ENCODE measurements at regions not wholly inside any gene's neighbourhood (a gene's known extent, or its start where the extent isn't known, plus 50 kb on each side); places are given as distances from the start of the nearest gene placed in this dataset.
"Not testable (repeated sequence)": the region's sequence is repeated elsewhere in the genome, so short reads cannot be mapped to it uniquely, and the experiment has no call there.

- FAIRE-seq = no peak
Measured at GRCh38 chr2:187055463-187055862, 206.5 kb upstream of the ZSWIM2 start.

DNA sequence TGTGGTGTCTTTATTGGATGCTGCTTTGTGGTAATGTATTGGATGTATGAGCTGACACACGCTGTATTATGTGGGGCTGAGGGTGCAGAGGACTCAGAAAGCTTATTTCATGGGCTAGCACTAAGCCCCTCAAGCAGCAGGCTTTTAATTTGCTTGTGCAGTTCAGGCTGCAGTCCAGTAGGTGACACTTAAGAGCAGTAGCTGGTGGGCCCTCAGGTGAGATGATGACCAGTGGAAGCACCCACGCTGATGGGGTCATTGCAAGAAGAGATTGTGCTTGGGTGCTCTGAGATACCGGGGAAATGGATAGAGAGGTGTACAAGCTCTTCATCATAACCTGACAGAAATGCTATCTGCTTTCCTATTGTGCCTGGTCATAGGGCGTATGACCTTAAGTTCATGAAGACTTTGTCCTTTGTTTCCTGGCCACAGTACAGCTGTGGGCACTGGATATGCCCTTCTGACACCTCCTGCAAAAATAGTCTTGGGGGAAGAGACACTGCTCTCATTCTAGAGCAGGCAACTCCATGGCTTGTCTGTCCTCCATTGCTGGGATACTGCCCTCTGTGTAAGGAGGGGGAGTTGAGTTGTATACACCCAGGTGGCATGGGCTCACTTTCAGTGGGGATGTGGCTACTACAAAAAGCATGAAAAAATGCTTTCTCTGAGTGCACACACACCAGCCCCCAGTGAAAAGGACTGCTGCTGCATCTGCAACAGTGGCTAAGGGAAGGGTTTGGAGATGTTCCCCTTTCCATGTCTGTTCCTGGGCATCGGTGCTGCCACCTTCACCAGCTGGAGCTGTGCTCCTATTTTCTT is 205.7 kb upstream of the ZSWIM2 start:
- no peak for FAIRE-seq

DNA sequence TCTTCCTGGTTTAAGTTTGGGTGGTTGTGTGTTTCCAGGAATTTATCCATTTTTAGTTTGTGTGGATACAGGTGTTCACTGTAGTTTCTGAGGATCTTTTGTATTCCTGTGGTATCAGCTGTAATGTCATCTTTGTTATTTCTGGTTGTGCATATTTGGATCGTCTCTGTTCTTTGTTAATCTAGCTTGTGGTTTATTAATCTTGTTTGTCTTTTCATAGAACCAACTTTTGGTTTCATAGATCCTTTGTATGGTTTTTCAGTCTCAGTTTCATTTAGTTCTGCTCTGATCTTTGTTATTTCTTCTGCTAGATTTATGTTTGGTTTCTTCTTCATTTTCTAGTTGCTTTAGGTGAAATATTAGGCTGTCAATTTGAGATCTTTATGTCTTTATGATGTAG is 202.4 kb upstream of the ZSWIM2 start:
- no peak for FAIRE-seq

- FAIRE-seq = no peak
Measured at GRCh38 chr2:187050409-187050998, 201.5 kb upstream of the ZSWIM2 start.

GRCh38 chr2:187037310-187037709 is 188.3 kb upstream of the ZSWIM2 start:
- no peak for FAIRE-seq

- no peak for FAIRE-seq
Measured at GRCh38 chr2:187034434-187034833, 185.5 kb upstream of the ZSWIM2 start.

DNA sequence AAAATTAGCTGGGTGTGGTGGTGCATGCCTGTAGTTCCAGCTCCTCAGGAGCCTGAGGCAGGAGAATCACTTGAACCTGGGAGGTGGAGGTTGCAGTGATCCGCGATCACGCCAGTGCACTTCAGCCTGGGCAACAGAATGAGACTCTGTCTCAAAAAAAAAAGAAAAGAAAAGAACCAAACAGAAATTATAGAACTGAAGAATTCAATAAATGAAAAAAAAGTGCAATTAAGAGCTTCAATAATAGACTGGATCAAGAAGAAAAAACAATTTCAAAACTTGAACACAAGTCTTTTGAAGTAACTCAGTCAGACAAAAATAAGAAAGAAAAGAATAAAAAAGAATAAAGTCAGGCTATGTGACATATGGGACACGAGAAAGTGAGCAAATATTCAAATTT is 175.8 kb upstream of the ZSWIM2 start:
- no peak for FAIRE-seq

GRCh38 chr2:187023996-187024395 is 175.0 kb upstream of the ZSWIM2 start:
- FAIRE-seq = not testable (repeated sequence)

DNA sequence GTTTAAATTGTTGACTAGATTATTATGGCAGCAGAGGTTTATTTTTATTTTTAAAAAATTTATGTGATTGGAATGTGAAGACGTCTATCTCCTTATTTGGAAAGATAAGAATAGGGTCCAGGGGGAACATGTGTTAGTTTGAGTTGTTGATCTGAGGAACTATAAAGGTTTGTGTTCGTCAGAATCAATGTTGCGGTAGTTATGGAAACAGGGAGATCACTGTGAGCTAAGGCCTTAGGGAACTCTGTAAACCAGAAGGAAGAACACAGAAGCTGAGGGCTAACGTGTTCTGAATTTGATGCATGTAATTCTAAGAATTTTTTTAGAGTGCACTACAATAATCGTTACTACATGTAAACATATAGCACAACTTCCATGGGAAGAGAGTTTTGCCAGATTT is 168.5 kb upstream of the ZSWIM2 start:
- FAIRE-seq = no peak

DNA sequence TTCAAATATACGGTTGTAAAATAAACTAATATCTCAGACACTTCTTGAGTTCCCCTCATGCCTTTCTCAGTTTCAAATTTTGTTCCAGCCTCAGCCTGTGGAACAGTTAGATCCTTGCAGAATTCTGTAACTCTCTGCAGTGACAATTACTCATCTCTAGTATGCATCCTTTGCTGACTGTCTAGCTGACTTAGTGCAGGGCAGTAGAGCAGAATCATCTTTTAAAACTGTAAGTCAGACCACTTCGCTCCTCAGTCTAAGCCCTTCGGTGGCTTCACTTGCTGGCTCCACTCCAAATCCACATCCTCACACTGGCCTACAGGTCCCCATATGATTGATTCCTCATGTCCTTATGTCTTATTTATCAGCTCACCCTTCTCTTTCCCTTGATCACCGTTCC is 164.1 kb upstream of the ZSWIM2 start:
- FAIRE-seq = no peak

- FAIRE-seq = no peak
Measured at GRCh38 chr2:187011206-187011832, 162.3 kb upstream of the ZSWIM2 start.

DNA sequence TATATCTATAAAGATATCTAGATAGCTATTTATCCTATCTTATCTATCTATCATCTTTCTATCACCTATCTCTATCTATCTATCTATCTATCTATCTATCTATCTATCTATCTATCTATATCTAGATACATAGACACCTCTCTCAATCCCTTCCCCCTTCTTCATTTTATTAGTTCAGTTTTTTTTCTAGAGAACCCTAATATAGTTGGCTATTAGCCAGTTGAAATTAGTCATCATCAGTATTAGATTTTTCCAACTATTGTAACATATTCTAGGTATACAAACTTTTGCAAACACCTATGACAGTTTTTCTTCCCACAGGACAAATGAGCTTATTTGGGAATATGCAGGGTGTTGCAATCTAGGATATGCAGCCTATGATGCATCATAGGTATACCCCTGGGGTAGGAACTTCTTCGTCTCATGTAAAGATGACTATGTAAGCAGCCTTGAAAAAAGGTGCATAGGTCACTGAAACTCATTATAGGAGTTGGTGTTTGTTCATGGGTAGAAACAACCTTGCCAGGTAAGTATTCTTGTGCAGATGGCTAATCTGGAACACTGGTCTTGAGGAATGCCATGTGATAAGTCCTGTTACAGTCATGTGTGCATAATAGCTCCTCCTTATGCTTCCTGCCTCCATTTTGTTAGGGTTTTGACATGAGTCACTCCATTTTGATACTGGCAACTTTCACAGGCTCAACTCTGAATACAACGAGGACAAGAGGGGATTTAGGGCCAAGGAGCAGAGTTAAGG is 160.7 kb upstream of the ZSWIM2 start:
- FAIRE-seq = no peak

GRCh38 chr2:187008111-187008510 is 159.1 kb upstream of the ZSWIM2 start:
- FAIRE-seq = no peak

DNA sequence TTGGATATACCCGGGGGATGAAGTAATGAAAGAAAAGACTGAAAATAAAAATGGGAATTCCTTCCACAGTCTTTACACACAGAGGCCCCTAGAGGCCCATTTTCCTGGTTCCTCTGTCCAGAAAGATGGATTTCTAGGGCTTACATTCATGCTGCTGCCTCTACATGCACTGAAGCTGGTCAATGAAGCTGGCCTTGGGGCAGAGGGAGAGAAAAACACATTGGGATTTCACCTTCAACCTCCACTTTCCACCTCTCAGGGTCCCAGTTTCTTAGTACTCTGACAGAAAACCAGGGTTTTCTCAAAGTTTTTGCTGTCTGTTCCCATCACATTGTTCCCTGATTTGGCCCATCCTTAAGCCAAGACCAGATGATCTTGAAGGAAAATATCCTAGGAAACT is 154.6 kb upstream of the ZSWIM2 start:
- no peak for FAIRE-seq

DNA sequence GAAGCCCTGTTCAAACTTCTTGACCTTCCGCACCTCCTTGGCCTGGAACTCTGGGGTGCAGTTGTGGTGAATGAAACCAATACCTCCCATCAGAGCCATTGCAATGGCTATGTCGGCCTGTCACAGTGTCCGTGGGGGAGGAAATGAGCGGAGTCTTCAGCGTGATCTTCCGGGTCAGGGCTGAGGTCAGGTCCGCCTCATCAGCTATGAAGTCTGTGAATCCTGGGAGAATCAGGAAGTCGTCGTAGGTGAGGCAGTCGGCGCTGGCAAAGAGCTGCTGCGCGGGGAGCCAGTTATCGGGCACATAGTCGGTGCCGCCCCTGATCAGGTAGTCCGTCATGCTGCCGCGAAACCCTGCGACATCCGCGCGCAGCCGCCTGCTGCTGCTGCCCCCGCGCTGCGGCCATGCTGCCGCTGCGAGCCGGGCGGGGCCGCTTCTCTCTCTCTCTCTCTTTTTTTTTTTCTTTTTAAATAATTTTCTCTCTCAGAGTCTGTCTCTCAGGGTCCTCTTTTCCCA is 154.1 kb upstream of the ZSWIM2 start:
- FAIRE-seq = no peak

GRCh38 chr2:187002242-187002641 is 153.3 kb upstream of the ZSWIM2 start:
- no peak for FAIRE-seq

- FAIRE-seq = no peak
Measured at GRCh38 chr2:187001248-187001647, 152.3 kb upstream of the ZSWIM2 start.

DNA sequence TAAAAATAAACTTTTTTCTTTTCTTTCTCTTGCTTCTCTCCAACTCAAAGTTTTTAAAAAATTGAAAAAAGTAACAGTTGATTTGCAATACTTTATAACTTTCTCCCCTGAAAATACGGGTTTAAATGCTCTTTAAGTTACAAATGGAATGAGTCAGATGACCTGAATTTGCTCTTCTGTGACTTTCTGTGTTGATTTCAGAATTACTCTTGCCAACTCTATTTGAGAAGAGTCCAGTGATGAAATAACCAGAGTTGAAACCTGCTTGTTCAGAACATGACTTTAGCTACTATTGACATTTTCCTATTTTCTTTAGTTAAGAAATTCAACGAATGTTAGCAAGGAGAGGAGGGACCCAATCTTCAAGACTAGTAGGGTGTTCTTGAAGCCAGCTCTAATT is 146.1 kb upstream of the ZSWIM2 start:
- no peak for FAIRE-seq

GRCh38 chr2:186992597-186992996 is 143.6 kb upstream of the ZSWIM2 start:
- FAIRE-seq = no peak

GRCh38 chr2:186991766-186992417 is 142.9 kb upstream of the ZSWIM2 start:
- no peak for FAIRE-seq

DNA sequence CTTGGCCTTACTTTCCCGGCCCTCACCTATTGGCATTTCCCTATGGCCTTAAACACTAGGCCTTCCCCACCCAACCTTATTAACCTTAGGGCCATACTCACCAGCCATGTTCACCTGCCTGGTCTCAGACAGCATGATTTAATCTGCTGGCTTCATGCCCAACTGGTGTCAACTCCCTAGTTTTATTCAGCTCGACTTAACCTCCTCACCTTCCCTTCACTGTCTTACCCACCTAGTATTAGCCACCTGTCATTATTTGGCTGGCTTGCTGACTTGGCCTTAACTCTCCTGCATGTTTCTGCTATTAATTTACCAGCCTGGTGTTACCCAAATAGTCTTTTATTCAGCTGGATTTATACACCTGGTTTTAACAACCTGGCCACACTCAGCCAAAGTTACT is 136.0 kb upstream of the ZSWIM2 start:
- FAIRE-seq = no peak

DNA sequence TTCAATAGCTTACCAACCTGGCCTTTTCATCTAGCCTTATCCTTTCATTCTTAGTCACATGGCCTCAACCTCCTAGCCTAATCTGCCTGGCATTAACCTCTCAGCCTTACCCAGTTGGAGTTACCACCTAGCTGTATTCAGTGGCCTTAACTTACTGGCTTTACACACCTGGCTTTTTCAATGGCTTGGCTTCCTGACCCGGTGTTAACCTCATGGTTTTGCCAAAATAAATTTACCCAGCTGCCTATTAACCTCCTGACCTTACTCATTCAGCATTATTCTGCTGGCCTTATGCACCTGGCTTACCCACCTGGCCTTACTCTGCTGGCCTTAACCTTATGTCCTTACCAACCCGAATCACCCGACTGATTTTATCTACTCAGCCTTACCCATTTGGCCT is 135.5 kb upstream of the ZSWIM2 start:
- no peak for FAIRE-seq
